Posterior vena cava (tissue), 2 donors: ENCODE measurements at regions not wholly inside any gene's neighbourhood (a gene's known extent, or its start where the extent isn't known, plus 50 kb on each side); places are given as distances from the start of the nearest gene placed in this dataset.
A peak's percentile ranks its signal among the peaks of the same experiment; 100 is the strongest.
"Not testable (repeated sequence)": the region's sequence is repeated elsewhere in the genome, so short reads cannot be mapped to it uniquely, and the experiment has no call there.

Source experiments
- DNase-seq: peaks from one replicate; pipeline ENCODE4 v3.0.0-alpha.2; 2020; ENCODE audit warnings: low spot score
- intact Hi-C, 2 donors: fragments of 100-400 bp; cut with DNase I; formaldehyde crosslinking; loops; one replicate each; pipeline versions ENCODE4 v1.14.1 to v1.14.2; 2022 to 2023
- donor health status: DM: yes; HTN: yes; CAD: no.
- donor health status: DM: yes; HTN: yes; CAD: no.

DNA sequence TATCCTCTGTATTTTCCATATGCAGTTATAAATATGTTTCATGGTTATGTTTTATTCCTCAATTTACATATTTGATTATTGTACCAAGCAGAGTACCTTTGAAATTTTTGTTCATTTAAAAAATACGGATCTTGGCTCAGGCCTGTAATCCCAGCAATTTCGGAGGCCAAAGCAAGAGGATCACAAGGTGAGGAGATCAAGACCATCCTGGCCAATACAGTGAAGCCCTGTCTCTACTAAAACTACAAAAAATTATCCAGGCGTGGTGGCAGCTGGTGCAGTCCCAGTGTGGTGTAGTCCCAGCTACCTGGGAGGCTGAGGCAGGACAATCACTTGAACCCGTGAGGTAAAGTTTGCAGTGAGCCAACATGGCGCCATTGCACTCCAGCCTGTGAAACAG, 251.2 kb upstream of the TPTE start:
- intact Hi-C loops, DNase-seq: not testable (repeated sequence)

DNA sequence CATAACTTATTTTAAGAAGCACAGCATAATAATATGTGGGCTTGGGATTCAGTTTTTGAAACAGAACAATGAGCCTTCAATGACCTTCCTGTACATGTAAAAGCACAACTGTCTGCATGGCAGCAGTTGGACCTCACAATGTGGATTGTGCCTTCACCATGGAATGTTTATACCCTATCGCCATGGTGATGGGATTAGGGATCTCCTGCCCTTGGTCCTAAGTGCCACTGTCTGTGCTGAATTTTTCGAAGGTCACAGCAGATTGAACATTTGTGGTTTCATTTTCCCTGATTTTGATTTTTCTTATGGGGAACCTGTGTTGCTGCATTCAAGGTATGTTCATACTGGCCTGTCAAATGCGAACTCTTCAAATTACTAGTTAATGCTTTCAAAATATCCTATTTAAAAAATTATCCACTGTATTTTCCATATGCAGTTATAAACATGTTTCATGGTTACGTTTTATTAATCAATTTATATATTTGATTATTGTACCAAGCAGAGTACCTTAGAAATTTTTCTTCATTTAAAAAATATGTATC, 249.6 kb upstream of the TPTE start:
- intact Hi-C loops: not testable (repeated sequence)
- peak; percentile 7 for DNase-seq

DNA sequence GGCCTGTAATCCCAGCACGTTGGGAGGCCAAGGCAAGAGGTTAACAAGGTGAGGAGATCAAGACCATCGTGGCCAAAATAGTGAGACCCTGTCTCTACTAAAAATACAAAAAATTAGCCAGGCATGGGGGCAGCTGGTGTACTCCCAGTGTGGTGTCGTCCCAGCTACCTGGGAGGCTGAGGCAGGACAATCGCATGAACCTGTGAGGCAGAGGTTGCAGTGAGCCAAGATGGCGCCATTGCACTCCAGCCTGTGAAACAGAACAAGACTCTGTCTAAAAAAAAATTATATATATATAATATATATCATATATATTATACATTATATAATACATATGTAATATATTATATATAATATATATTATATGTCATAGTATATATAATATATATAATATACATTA, 249.2 kb upstream of the TPTE start:
- intact Hi-C loops: no loop called here
- DNase-seq: peak; percentile 51

DNA sequence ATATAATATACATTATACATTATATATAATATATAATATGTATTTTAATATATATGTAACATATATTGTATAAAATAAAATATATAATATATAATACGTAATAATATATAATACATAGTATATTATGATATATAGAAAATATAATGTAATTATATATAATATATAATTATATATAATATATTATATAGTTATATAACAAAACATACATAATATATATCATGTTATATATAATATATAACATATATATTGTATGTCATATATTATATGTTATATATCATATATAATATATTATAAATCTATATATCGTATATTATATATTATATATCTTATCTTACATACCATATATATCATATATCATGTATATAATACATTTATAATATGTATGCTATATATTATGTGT, 248.2 kb upstream of the TPTE start:
- intact Hi-C loops: no loop called here
- no peak for DNase-seq

DNA sequence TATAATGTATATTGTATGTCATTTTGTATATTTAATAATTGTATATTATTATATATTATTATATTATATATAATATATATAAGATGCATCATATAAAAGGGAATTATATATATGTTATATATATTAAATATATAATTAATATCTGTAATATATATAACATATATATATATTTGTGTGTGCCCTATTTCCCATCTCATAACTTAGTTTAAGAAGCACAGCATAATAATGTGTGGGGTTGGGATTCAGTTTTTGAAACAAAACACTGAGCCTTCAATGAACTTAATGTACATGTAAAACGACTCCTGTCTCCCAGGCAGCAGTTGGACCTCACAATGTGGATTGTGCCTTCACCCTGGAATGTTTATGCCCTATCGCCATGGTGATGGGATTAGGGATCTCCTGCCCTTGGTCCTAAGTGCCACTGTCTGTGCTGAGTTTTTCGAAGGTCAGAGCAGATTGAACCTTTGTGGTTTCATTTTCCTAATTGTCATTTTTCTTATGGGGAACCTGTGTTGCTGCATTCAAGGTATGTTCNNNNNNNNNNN, 247.5 kb upstream of the TPTE start:
- intact Hi-C loops: not testable (repeated sequence)

More for the DNA sequence above, 247.5 kb upstream of the TPTE start:
- DNase-seq: not testable (repeated sequence)
